8988T (cell line): ENCODE measurements at regions not wholly inside any gene's neighbourhood (a gene's known extent, or its start where the extent isn't known, plus 50 kb on each side); places are given as distances from the start of the nearest gene placed in this dataset.
"Not testable (repeated sequence)": the region's sequence is repeated elsewhere in the genome, so short reads cannot be mapped to it uniquely, and the experiment has no call there.

Experiments used
- DNase-seq: peaks from one replicate; pipeline ENCODE4 v3.0.0; 2011

GRCh38 chr11:98621767-98622166 is 399.0 kb upstream of the CNTN5 start:
- no peak for DNase-seq

DNA sequence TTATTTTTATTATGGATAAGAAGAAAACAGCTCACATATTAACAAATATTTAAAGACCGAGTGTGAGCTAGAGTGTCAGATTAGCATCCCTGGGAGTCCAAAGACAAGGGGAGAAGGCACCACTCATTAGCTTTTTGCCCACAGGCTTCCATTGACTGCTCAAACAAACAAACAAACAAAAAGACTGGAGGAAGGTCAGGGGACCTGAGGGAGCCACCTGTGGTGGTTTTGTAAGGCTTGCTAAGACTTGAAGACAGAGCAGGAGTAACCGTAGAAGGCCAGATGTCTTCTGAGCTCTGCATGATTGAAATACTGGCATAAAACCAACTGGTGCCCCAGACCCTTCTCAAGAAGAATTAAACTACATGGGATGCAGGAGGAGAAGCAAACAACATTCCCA is 395.2 kb upstream of the CNTN5 start:
- no peak for DNase-seq

GRCh38 chr11:98630736-98631135 is 390.0 kb upstream of the CNTN5 start:
- no peak for DNase-seq

GRCh38 chr11:98657711-98658110 is 363.0 kb upstream of the CNTN5 start:
- no peak for DNase-seq

DNA sequence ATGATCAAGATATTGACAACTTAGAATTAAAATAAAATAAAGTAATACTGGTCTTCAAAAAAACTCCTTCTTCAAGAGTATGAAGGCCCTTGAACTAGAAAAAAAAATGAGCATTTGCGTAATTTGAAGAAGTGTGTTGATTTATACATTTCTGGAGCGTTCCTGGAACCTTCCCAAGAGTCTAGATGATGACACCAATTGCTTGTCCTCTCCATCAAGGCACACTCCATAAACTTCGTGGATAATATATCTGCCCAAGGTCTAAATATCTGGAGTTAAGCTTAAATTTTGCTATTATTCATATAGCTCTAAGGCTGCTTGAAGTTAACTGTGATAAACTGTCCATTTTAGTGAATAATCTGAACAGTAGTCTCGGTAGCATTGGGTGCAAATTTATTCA is 361.3 kb upstream of the CNTN5 start:
- no peak for DNase-seq

GRCh38 chr11:98674390-98674789 is 346.4 kb upstream of the CNTN5 start:
- DNase-seq = no peak

DNA sequence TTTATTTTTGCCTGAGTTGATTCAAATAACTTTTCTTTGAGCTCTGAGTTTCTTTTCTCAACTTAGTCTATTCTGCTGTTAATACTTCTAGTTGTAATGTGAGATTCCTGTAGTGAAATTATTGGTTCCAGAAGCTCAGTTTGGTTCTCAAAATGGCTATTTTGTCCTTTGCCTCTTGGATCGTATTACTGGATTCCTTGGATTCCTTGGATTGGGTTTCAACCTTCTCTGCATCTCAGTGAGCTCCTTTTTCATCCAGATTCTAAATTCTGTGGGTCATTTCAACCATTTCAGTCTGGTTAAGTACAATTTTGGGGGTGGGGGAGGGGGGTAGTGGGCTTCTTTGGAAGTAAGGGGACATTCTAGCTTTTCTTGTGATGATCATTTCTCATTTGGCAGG is 341.1 kb upstream of the CNTN5 start:
- DNase-seq = no peak

DNA sequence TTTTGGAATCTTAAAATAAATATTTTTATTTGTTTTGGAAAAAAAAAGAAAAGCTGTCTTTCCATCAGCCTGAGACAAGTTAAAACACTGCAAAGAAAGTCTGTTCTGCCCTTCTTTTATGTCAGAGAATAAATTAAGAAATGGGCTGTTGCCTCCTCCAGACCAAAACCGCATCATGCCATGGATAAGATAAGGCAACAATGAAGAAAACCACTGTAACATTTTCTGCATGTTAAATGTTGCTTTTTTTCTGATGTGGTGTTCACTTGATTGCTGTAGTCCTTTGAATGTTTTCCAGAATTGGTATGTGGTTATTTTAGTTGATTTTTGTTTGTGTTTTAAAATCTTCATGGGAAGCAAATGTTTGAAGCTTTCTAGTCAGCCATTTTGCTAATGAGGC is 319.2 kb upstream of the CNTN5 start:
- no peak for DNase-seq

GRCh38 chr11:98703779-98704556 is 316.8 kb upstream of the CNTN5 start:
- no peak for DNase-seq

GRCh38 chr11:98710026-98710425 is 310.7 kb upstream of the CNTN5 start:
- DNase-seq = no peak

GRCh38 chr11:98710986-98711385 is 309.8 kb upstream of the CNTN5 start:
- DNase-seq = no peak

DNA sequence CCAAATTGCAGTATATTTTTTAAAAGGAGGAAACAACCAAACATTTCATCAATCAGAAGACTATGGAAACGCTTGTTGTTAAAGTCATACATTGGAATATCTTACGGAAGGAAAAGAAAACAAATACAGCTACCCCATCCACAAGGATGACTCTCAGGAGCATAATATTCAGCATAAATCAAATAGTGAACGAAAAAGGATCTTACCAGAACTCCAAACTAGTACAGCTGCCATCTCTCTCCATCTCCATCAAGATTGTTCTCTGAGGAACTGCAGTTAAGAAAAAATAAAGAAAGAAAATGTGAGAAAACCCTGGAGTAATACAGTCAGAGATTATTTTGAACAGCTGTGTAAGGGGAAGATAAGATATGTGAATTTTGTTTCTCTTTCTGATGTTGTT is 299.8 kb upstream of the CNTN5 start:
- DNase-seq = no peak

GRCh38 chr11:98725471-98725870 is 295.3 kb upstream of the CNTN5 start:
- DNase-seq = no peak

GRCh38 chr11:98728421-98728820 is 292.3 kb upstream of the CNTN5 start:
- no peak for DNase-seq

DNA sequence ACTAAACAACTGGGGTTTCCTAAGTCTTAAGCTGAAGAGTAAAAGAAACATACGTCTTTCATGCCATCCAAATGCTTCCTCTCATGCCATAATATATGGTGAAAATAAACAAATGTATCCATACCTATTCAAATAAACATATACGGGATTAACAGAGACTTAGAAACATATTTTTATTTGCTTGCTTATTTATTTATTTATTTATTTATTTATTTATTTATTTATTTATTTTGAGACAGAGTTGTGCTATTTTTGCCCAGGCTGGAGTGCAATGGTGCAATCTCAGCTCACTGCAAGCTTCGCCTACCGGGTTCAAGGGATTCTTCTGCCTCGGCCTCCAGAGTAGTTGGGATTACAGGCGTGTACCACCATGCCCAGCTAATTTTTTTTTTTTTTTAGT is 291.6 kb upstream of the CNTN5 start:
- DNase-seq = no peak

DNA sequence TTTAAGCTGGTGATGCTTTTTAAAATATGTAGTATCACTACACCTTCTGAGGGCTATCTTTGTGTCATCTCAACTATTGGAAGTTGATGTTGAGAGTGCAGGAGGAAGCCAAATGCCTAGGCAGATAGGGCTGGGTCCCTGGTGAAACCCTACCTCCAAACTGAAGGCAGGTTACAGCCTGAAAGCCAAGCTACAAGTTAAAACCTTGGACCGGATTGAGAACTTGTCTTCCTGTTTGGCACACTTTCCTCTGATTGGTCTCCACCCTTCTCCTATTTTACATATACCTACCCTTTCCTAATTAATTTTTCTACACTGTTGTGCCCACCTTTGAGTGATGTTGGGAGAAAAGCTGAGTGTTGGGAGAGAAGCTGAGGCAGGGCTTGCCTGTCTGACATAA is 287.8 kb upstream of the CNTN5 start:
- DNase-seq = no peak

- not testable (repeated sequence) for DNase-seq
Measured at GRCh38 chr11:98733378-98733777, 287.4 kb upstream of the CNTN5 start.

DNA sequence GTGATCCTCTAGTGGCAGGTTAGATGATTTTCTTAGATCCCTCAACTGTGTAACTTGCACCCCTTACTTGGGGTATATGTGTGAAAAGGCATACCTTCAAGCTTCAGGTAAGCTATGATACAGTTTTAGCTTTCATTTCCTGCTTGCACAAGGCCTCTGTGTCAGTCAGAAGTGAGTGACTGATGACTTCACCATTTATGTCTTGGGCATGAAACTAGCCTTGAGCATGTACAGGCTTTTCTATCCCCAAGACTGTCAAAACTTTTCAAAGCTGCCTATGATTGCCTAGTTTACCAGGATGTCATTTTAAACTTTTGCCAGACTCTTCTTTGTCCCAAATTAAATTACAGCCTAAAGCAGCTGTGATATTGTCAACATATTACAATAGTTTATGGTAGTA is 286.1 kb upstream of the CNTN5 start:
- DNase-seq = no peak

DNA sequence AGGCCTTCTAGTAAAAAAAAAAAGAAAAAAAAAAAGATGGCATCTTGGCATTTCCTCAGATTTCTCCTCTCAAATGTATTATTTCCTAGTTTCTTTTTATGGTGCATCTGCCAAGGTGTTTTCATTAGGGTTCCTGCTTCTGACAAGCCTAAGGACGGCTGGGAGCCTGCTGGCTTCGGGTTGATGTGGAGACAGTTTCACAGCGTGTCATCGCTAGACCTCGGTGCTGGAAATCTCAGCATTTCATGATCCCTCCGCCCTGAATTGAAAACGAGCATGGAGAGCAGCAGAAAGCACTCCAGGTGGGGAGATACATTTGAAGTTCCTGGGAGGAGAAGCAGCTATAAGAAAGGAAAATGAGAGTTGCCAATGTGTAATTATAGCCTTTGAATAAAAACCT is 283.9 kb upstream of the CNTN5 start:
- DNase-seq = no peak

- no peak for DNase-seq
Measured at GRCh38 chr11:98740321-98740720, 280.4 kb upstream of the CNTN5 start.

GRCh38 chr11:98763446-98763845 is 257.3 kb upstream of the CNTN5 start:
- DNase-seq = not testable (repeated sequence)

- DNase-seq = no peak
Measured at GRCh38 chr11:98766903-98767302, 253.8 kb upstream of the CNTN5 start.

DNA sequence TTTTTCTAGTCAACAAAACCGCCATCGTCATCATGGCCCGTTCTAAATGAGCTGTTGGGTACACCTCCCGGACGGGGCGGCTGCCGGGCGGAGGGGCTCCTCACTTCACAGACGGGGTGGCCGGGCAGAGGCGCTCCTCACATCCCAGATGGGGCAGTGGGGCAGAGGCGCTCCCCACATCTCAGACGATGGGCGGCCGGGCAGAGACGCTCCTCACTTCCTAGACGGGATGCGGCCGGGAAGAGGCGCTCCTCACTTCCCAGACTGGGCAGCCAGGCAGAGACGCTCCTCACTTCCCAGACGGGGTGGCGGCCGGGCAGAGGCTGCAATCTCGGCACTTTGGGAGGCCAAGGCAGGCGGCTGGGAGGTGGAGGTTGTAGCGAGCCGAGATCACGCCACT is 250.7 kb upstream of the CNTN5 start:
- DNase-seq = not testable (repeated sequence)

GRCh38 chr11:98771791-98772190 is 249.0 kb upstream of the CNTN5 start:
- no peak for DNase-seq

- DNase-seq = no peak
Measured at GRCh38 chr11:98772893-98773292, 247.9 kb upstream of the CNTN5 start.
